ENCODE measurements at regions not wholly inside any gene's neighbourhood (a gene's known extent, or its start where the extent isn't known, plus 50 kb on each side); places are given as distances from the start of the nearest gene placed in this dataset.
A peak's percentile ranks its signal among the peaks of the same experiment; 100 is the strongest.

GRCh38 chr13:74661851-74662250 lies 527.6 kb upstream of the KLF12 start:
- no peak for DNase-seq (ENCODE audit: low spot score)

GRCh38 chr13:74657765-74658164 lies 523.6 kb upstream of the KLF12 start:
- DNase-seq (ENCODE audit: low spot score) = no peak

GRCh38 chr13:74651121-74651520 lies 516.9 kb upstream of the KLF12 start:
- no peak for DNase-seq (ENCODE audit: low spot score)

- DNase-seq (ENCODE audit: low spot score) = no peak
These were observed 513.8 kb upstream of the KLF12 start for GRCh38 chr13:74647991-74648390.

GRCh38 chr13:74647211-74647610 lies 513.0 kb upstream of the KLF12 start:
- DNase-seq (ENCODE audit: low spot score) = no peak

GRCh38 chr13:74646091-74646490 lies 511.9 kb upstream of the KLF12 start:
- no peak for DNase-seq (ENCODE audit: low spot score)

- DNase-seq (ENCODE audit: low spot score) = no peak
These were observed 511.4 kb upstream of the KLF12 start for GRCh38 chr13:74645586-74645985.

GRCh38 chr13:74644229-74644628 lies 510.0 kb upstream of the KLF12 start:
- DNase-seq (ENCODE audit: low spot score) = no peak

- no peak for DNase-seq (ENCODE audit: low spot score)
These were observed 507.4 kb upstream of the KLF12 start for GRCh38 chr13:74641586-74641985.

- no peak for DNase-seq (ENCODE audit: low spot score)
These were observed 499.5 kb upstream of the KLF12 start for GRCh38 chr13:74633734-74634133.

- DNase-seq (ENCODE audit: low spot score) = no peak
These were observed 495.8 kb upstream of the KLF12 start for GRCh38 chr13:74629985-74630384.

- no peak for DNase-seq (ENCODE audit: low spot score)
These were observed 491.3 kb upstream of the KLF12 start for GRCh38 chr13:74625541-74625940.

GRCh38 chr13:74623761-74624160 lies 489.6 kb upstream of the KLF12 start:
- DNase-seq (ENCODE audit: low spot score) = no peak

- DNase-seq (ENCODE audit: low spot score) = no peak
These were observed 488.1 kb upstream of the KLF12 start for GRCh38 chr13:74622284-74622683.

- no peak for DNase-seq (ENCODE audit: low spot score)
These were observed 486.5 kb upstream of the KLF12 start for GRCh38 chr13:74620711-74621110.

- DNase-seq (ENCODE audit: low spot score) = no peak
These were observed 486.1 kb upstream of the KLF12 start for GRCh38 chr13:74620308-74620707.

GRCh38 chr13:74597526-74597925 lies 463.3 kb upstream of the KLF12 start:
- no peak for DNase-seq (ENCODE audit: low spot score)

- no peak for DNase-seq (ENCODE audit: low spot score)
These were observed 462.5 kb upstream of the KLF12 start for GRCh38 chr13:74596691-74597090.

GRCh38 chr13:74593688-74594087 lies 459.5 kb upstream of the KLF12 start:
- DNase-seq (ENCODE audit: low spot score) = no peak

GRCh38 chr13:74586847-74587246 lies 452.6 kb upstream of the KLF12 start:
- no peak for DNase-seq (ENCODE audit: low spot score)

GRCh38 chr13:74576420-74576819 lies 442.2 kb upstream of the KLF12 start:
- DNase-seq (ENCODE audit: low spot score) = no peak

- peak; percentile 38 for DNase-seq (ENCODE audit: low spot score)
These were observed 441.5 kb upstream of the KLF12 start for GRCh38 chr13:74575729-74576125.

GRCh38 chr13:74574964-74575728 lies 440.9 kb upstream of the KLF12 start:
- DNase-seq (ENCODE audit: low spot score) = no peak

- DNase-seq (ENCODE audit: low spot score) = no peak
These were observed 439.4 kb upstream of the KLF12 start for GRCh38 chr13:74573654-74574053.
